EH (cell line): ENCODE measurements at regions not wholly inside any gene's neighbourhood (a gene's known extent, or its start where the extent isn't known, plus 50 kb on each side); places are given as distances from the start of the nearest gene placed in this dataset.
A peak's percentile ranks its signal among the peaks of the same experiment; 100 is the strongest.

ENCODE experiments used
- DNase-seq: peaks from one replicate; pipeline ENCODE4 v3.0.0-alpha.2; 2015; ENCODE audit warnings: low read depth

- DNase-seq, result no peak
Observed at GRCh38 chr15:46251903-46252302, 617.1 kb downstream of the SQOR start.

GRCh38 chr15:46258056-46258455, 623.2 kb downstream of the SQOR start:
- DNase-seq, result no peak

- no peak for DNase-seq
Observed at GRCh38 chr15:46260937-46261336, 626.1 kb downstream of the SQOR start.

- no peak for DNase-seq
Observed at GRCh38 chr15:46265664-46266347, 631.0 kb downstream of the SQOR start.

- no peak for DNase-seq
Observed at GRCh38 chr15:46266661-46267060, 631.8 kb downstream of the SQOR start.

- DNase-seq, result no peak
Observed at GRCh38 chr15:46270481-46271147, 635.8 kb downstream of the SQOR start.

- no peak for DNase-seq
Observed at GRCh38 chr15:46275701-46276100, 640.9 kb downstream of the SQOR start.

GRCh38 chr15:46277451-46277850, 642.6 kb downstream of the SQOR start:
- DNase-seq, result no peak

- no peak for DNase-seq
Observed at GRCh38 chr15:46278062-46278461, 643.2 kb downstream of the SQOR start.

- no peak for DNase-seq
Observed at GRCh38 chr15:46278486-46279090, 643.8 kb downstream of the SQOR start.

GRCh38 chr15:46280762-46281542, 646.1 kb downstream of the SQOR start:
- peak; percentile 16 for DNase-seq

GRCh38 chr15:46293550-46293949, 658.7 kb downstream of the SQOR start:
- DNase-seq, result no peak

- DNase-seq, result no peak
Observed at GRCh38 chr15:46296002-46296401, 661.2 kb downstream of the SQOR start.

- no peak for DNase-seq
Observed at GRCh38 chr15:46296797-46297196, 662.0 kb downstream of the SQOR start.

- no peak for DNase-seq
Observed at GRCh38 chr15:46297766-46298165, 662.9 kb downstream of the SQOR start.

GRCh38 chr15:46300716-46301115, 665.9 kb downstream of the SQOR start:
- DNase-seq, result no peak

- no peak for DNase-seq
Observed at GRCh38 chr15:46301291-46301690, 666.5 kb downstream of the SQOR start.

GRCh38 chr15:46301826-46302225, 667.0 kb downstream of the SQOR start:
- DNase-seq, result no peak

GRCh38 chr15:46304321-46304720, 669.5 kb downstream of the SQOR start:
- peak; percentile 7 for DNase-seq

GRCh38 chr15:46307746-46308145, 672.9 kb downstream of the SQOR start:
- no peak for DNase-seq

GRCh38 chr15:46309914-46310313, 675.1 kb downstream of the SQOR start:
- no peak for DNase-seq

GRCh38 chr15:46312133-46312740, 677.4 kb downstream of the SQOR start:
- DNase-seq, result peak; percentile 62
